WTC11 (cell line): ENCODE measurements at regions not wholly inside any gene's neighbourhood (a gene's known extent, or its start where the extent isn't known, plus 50 kb on each side); places are given as distances from the start of the nearest gene placed in this dataset.

ENCODE experiments used
- GABPB1 ChIP-seq: sonication (generic); formaldehyde crosslinking; IDR thresholded peaks from 2 replicates; pipeline ENCODE4 v1.8.1; 2023; ENCODE audit warnings: mild to moderate bottlenecking, missing genetic modification reagents
- IRF2 ChIP-seq: sonication (generic); formaldehyde crosslinking; IDR thresholded peaks from 2 replicates; pipeline ENCODE4 v1.8.0; 2022; ENCODE audit warnings: low read depth, missing genetic modification reagents, borderline replicate concordance
- ZNF396 ChIP-seq: fragments of 250-450 bp; sonication (Bioruptor Pico); IDR thresholded peaks from 2 replicates; pipeline ENCODE4 v1.8.0; 2021; ENCODE audit warnings: mild to moderate bottlenecking, moderate library complexity, borderline replicate concordance
- ZSCAN18 ChIP-seq: fragments of 250-450 bp; sonication (Bioruptor Pico); IDR thresholded peaks from 2 replicates; pipeline ENCODE4 v2.1.2; 2022; ENCODE audit warnings: mild to moderate bottlenecking, moderate library complexity
- TF ChIP-seq, protein P1 (sequence below): fragments of 200-600 bp; IDR thresholded peaks from 2 replicates; pipeline ENCODE4 v1.8.0; 2022; ENCODE audit warnings: antibody characterized with exemption

DNA sequence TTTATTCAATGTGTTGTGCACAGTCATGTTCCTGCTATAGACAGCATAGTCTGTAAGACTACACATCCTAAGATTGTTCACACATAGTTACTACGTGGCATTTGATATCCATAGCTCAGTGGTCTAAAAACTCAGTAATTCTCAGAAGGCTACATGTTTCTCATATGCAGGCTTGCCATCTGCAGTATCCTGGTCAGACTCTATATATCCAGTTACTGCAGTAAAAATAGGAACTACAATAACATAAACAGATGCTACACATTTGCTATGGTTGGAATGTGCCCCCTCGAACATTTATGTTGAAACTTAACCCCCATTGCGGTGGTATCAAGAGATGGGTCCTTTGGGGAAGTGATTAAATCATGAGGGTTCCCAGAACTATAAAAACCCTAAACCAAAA lies 1377.8 kb upstream of the LRRTM3 start:
- TF ChIP-seq, protein P1, sequence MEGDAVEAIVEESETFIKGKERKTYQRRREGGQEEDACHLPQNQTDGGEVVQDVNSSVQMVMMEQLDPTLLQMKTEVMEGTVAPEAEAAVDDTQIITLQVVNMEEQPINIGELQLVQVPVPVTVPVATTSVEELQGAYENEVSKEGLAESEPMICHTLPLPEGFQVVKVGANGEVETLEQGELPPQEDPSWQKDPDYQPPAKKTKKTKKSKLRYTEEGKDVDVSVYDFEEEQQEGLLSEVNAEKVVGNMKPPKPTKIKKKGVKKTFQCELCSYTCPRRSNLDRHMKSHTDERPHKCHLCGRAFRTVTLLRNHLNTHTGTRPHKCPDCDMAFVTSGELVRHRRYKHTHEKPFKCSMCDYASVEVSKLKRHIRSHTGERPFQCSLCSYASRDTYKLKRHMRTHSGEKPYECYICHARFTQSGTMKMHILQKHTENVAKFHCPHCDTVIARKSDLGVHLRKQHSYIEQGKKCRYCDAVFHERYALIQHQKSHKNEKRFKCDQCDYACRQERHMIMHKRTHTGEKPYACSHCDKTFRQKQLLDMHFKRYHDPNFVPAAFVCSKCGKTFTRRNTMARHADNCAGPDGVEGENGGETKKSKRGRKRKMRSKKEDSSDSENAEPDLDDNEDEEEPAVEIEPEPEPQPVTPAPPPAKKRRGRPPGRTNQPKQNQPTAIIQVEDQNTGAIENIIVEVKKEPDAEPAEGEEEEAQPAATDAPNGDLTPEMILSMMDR: no peak
- TF ChIP-seq ZSCAN18 (CRISPR knock-in tag) (no peak), IRF2 (no peak), GABPB1 (CRISPR knock-in tag) (no peak), ZNF396 (CRISPR knock-in tag) (no peak)
